Stimulated activated naive B cell treated with anti-CD40 and anti-IgM and Interleukin-4, amounts not matched to agents 10 μg/mL and 1 μg/mL and 100 μg/mL, for 72 hours (primary cell): ENCODE measurements at regions not wholly inside any gene's neighbourhood (a gene's known extent, or its start where the extent isn't known, plus 50 kb on each side); places are given as distances from the start of the nearest gene placed in this dataset.

Source experiments
- ATAC-seq, 2 donors: fragments of 150-1000 bp; cut with Tn5 transposase; replicated peaks; 2 replicates each; pipeline ENCODE4 v1.10.0; 2021; ENCODE audit warnings: moderate library complexity in 1 of 2
- DNase-seq: peaks from one replicate; pipeline ENCODE4 v3.0.0; 2021
- H3K27ac Mint-ChIP-seq: one replicate; pipeline ENCODE4 v1.8.0; 2022; ENCODE audit warnings: mild to moderate bottlenecking, mixed read lengths
- H3K27me3 Mint-ChIP-seq, 2 donors: one replicate each; pipeline ENCODE4 v1.8.0; 2022; ENCODE audit warnings: mixed read lengths in 2 of 2
- H3K36me3 Mint-ChIP-seq, 2 donors: one replicate each; pipeline ENCODE4 v1.8.0; 2022; ENCODE audit warnings: mixed read lengths in 2 of 2, mild to moderate bottlenecking in 1 of 2
- H3K4me1 Mint-ChIP-seq, 2 donors: one replicate each; pipeline ENCODE4 v1.8.0; 2022; ENCODE audit warnings: mixed read lengths in 2 of 2, mild to moderate bottlenecking in 1 of 2
- H3K4me3 Mint-ChIP-seq, 2 donors: one replicate each; pipeline ENCODE4 v1.8.0; 2022; ENCODE audit warnings: mild to moderate bottlenecking in 2 of 2, mixed read lengths in 2 of 2, moderate library complexity in 1 of 2
- H3K9me3 Mint-ChIP-seq, 2 donors: one replicate each; pipeline ENCODE4 v1.8.0; 2022; ENCODE audit warnings: mixed read lengths in 2 of 2, mild to moderate bottlenecking in 1 of 2

- peaks cover 0 to 5% of the 10 kb centered on the region in 2 donors for H3K4me1 Mint-ChIP-seq
- ATAC-seq (no peak), DNase-seq (no peak)
- H3K27me3 Mint-ChIP-seq = peaks cover 22 to 56% of the 10 kb centered on the region in 2 donors
- H3K9me3 Mint-ChIP-seq = no peaks in the 10 kb centered on the region
- no peak overlapping the region for H3K27ac Mint-ChIP-seq
- no peak overlapping the region for H3K4me3 Mint-ChIP-seq
- H3K36me3 Mint-ChIP-seq = no peaks in the 10 kb centered on the region
Measured at GRCh38 chrX:790041-790506, 159.5 kb downstream of the SHOX start.

GRCh38 chrX:789096-789495 is 158.5 kb downstream of the SHOX start:
- Mint-ChIP-seq H3K27me3 (peaks cover 22 to 52% of the 10 kb centered on the region in 2 donors), H3K9me3 (peaks cover 0 to 2% of the 10 kb centered on the region in 2 donors), H3K4me3 (no peak overlapping the region), H3K27ac (no peak overlapping the region), H3K36me3 (no peaks in the 10 kb centered on the region), H3K4me1 (peaks cover 0 to 5% of the 10 kb centered on the region in 2 donors)
- DNase-seq = no peak
- no peak for ATAC-seq

GRCh38 chrX:786441-786881 is 155.9 kb downstream of the SHOX start:
- no peaks in the 10 kb centered on the region for H3K36me3 Mint-ChIP-seq
- H3K27me3 Mint-ChIP-seq = peaks cover 23 to 33% of the 10 kb centered on the region in 2 donors
- H3K4me3 Mint-ChIP-seq = no peak overlapping the region
- peaks cover 0 to 5% of the 10 kb centered on the region in 2 donors for H3K4me1 Mint-ChIP-seq
- DNase-seq = no peak
- no peak for ATAC-seq
- no peak overlapping the region for H3K27ac Mint-ChIP-seq
- H3K9me3 Mint-ChIP-seq = peaks cover 0 to 3% of the 10 kb centered on the region in 2 donors

- DNase-seq (no peak), ATAC-seq (no peak)
- Mint-ChIP-seq H3K4me3 (no peak overlapping the region), H3K27ac (no peak overlapping the region), H3K9me3 (peaks cover 0 to 3% of the 10 kb centered on the region in 2 donors), H3K4me1 (peaks cover 0 to 9% of the 10 kb centered on the region in 2 donors), H3K36me3 (no peaks in the 10 kb centered on the region), H3K27me3 (peaks cover 10 to 17% of the 10 kb centered on the region in 2 donors)
Measured at GRCh38 chrX:784829-785228, 154.2 kb downstream of the SHOX start.

GRCh38 chrX:781224-782204 is 150.9 kb downstream of the SHOX start:
- Mint-ChIP-seq H3K4me1 (peaks cover 0 to 8% of the 10 kb centered on the region in 2 donors), H3K36me3 (no peaks in the 10 kb centered on the region), H3K9me3 (peaks cover 0 to 3% of the 10 kb centered on the region in 2 donors), H3K4me3 (no peak overlapping the region), H3K27me3 (peaks cover 5 to 8% of the 10 kb centered on the region in 2 donors), H3K27ac (no peak overlapping the region)
- DNase-seq (no peak), ATAC-seq (no peak)

GRCh38 chrX:776529-777230 is 146.1 kb downstream of the SHOX start:
- no peaks in the 10 kb centered on the region for H3K9me3 Mint-ChIP-seq
- H3K27ac Mint-ChIP-seq = no peak overlapping the region
- peaks cover 7 to 8% of the 10 kb centered on the region in 2 donors for H3K27me3 Mint-ChIP-seq
- H3K4me3 Mint-ChIP-seq = no peak overlapping the region
- H3K4me1 Mint-ChIP-seq = peaks cover 0 to 8% of the 10 kb centered on the region in 2 donors
- ATAC-seq (no peak), DNase-seq (no peak)
- no peaks in the 10 kb centered on the region for H3K36me3 Mint-ChIP-seq

GRCh38 chrX:776061-776460 is 145.5 kb downstream of the SHOX start:
- ATAC-seq = no peak
- Mint-ChIP-seq H3K9me3 (no peaks in the 10 kb centered on the region), H3K36me3 (no peaks in the 10 kb centered on the region), H3K27ac (no peak overlapping the region), H3K4me1 (peaks cover 0 to 5% of the 10 kb centered on the region in 2 donors), H3K4me3 (no peak overlapping the region), H3K27me3 (peaks cover 4 to 8% of the 10 kb centered on the region in 2 donors)
- DNase-seq = no peak

GRCh38 chrX:774536-774935 is 143.9 kb downstream of the SHOX start:
- ATAC-seq = no peak
- H3K27me3 Mint-ChIP-seq = peaks cover 4 to 8% of the 10 kb centered on the region in 2 donors
- H3K4me3 Mint-ChIP-seq = no peak overlapping the region
- no peak for DNase-seq
- H3K4me1 Mint-ChIP-seq = no peaks in the 10 kb centered on the region
- no peaks in the 10 kb centered on the region for H3K36me3 Mint-ChIP-seq
- no peak overlapping the region for H3K27ac Mint-ChIP-seq
- H3K9me3 Mint-ChIP-seq = no peaks in the 10 kb centered on the region

- DNase-seq = no peak
- Mint-ChIP-seq H3K27ac (no peak overlapping the region), H3K4me1 (no peaks in the 10 kb centered on the region), H3K4me3 (no peak overlapping the region), H3K9me3 (no peaks in the 10 kb centered on the region), H3K36me3 (no peaks in the 10 kb centered on the region), H3K27me3 (peaks cover 4% of the 10 kb centered on the region in 2 donors)
- ATAC-seq = no peak
Measured at GRCh38 chrX:773292-774025, 142.9 kb downstream of the SHOX start.

- no peak for ATAC-seq
- Mint-ChIP-seq H3K27me3 (peaks cover 0 to 4% of the 10 kb centered on the region in 2 donors), H3K4me3 (no peak overlapping the region), H3K4me1 (no peaks in the 10 kb centered on the region), H3K27ac (no peak overlapping the region), H3K9me3 (no peaks in the 10 kb centered on the region), H3K36me3 (no peaks in the 10 kb centered on the region)
- no peak for DNase-seq
Measured at GRCh38 chrX:771536-771935, 140.9 kb downstream of the SHOX start.

- ATAC-seq (no peak), DNase-seq (no peak)
- Mint-ChIP-seq H3K9me3 (no peaks in the 10 kb centered on the region), H3K36me3 (no peaks in the 10 kb centered on the region), H3K27me3 (no peaks in the 10 kb centered on the region), H3K4me1 (no peaks in the 10 kb centered on the region), H3K27ac (no peak overlapping the region), H3K4me3 (no peak overlapping the region)
Measured at GRCh38 chrX:769796-770195, 139.2 kb downstream of the SHOX start.

- no peak for DNase-seq
- no peak overlapping the region for H3K4me3 Mint-ChIP-seq
Measured at GRCh38 chrX:768596-768995, 138.0 kb downstream of the SHOX start.

GRCh38 chrX:758917-759316 is 128.3 kb downstream of the SHOX start:
- DNase-seq = no peak
- no peak for ATAC-seq
- Mint-ChIP-seq H3K36me3 (no peaks in the 10 kb centered on the region), H3K9me3 (peaks cover 9 to 10% of the 10 kb centered on the region in 2 donors), H3K27ac (no peak overlapping the region), H3K4me1 (no peaks in the 10 kb centered on the region), H3K27me3 (peaks cover 24 to 26% of the 10 kb centered on the region in 2 donors), H3K4me3 (no peak overlapping the region)

More at GRCh38 chrX:768596-768995, 138.0 kb downstream of the SHOX start:
- Mint-ChIP-seq H3K9me3 (no peaks in the 10 kb centered on the region), H3K27ac (no peak overlapping the region), H3K27me3 (no peaks in the 10 kb centered on the region), H3K4me1 (no peaks in the 10 kb centered on the region), H3K36me3 (no peaks in the 10 kb centered on the region)
- ATAC-seq = no peak

- Mint-ChIP-seq H3K27ac (no peak overlapping the region), H3K9me3 (no peaks in the 10 kb centered on the region), H3K27me3 (peaks cover 0 to 2% of the 10 kb centered on the region in 2 donors), H3K36me3 (no peaks in the 10 kb centered on the region), H3K4me3 (no peak overlapping the region), H3K4me1 (no peaks in the 10 kb centered on the region)
- ATAC-seq = no peak
- DNase-seq = no peak
Measured at GRCh38 chrX:750812-751211, 120.2 kb downstream of the SHOX start.
